Muscle of back (tissue), 3 donors: ENCODE measurements at regions not wholly inside any gene's neighbourhood (a gene's known extent, or its start where the extent isn't known, plus 50 kb on each side); places are given as distances from the start of the nearest gene placed in this dataset.
"Not testable (repeated sequence)": the region's sequence is repeated elsewhere in the genome, so short reads cannot be mapped to it uniquely, and the experiment has no call there.

Experiments used
- DNase-seq, 3 donors: peaks; one replicate each; pipeline versions ENCODE4 v3.0.0 to v3.0.0-alpha.2; 2013

DNA sequence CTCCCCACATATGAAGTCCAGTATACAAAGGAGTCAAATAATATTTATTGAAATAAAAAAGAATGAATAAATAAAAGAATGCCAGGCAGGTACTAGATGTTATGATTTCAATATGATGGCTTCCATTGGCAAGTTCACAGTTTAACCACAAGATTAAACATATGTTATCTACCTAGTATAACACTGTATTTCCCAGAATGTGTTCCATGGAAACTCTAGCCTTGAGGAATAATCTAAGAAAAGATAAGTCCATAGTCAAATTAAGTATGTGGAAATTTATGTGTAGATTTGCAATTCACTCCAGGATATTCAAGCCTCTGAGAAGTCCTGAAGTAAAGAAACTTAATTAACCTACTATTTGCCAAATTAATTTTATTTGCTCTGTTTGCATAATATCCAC lies 71.1 kb upstream of the FMNL2 start:
- DNase-seq, result no peak

DNA sequence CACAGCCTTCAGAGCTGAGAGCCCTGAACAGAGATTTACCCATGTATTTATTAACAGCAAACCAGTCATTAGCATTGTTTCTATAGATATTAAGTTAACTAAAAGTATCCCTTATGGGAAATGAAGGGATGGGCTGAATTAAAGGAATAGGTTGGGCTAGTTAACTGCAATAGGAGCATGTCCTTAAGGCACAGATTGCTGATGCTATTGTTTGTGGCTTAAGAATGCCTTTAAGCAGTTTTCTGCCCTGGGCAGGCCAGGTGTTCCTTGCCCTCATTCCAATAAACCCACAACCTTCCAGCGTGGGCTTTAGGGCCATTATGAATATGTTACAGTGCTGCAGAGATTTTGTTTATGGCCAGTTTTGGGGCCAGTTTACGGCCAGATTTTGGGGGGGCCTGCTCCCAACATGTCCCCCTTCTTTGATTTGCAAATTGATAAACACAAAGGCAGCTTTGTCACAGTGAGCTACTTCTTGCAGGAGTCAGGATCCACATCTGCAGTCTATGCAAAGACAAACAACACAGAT lies 61.2 kb upstream of the FMNL2 start:
- DNase-seq, result not testable (repeated sequence)

DNA sequence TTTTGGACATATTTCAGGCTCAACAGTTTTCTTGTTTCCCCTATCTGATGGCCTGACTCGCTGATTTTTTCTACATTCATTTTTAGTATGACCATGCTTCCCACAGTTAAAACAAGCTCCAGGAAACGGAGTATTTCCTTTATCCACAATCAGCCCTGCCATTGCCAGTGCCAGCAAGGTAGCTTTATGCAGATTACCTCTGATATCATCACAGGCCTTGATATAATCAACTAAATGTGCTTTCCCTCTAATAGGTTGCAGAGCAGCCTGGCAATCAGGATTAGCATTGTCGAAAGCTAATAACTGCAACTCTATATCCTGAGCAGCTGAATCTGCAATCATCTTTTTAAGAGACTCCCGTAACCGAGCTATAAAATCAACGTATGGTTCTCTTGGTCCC lies 57.1 kb upstream of the FMNL2 start:
- not testable (repeated sequence) for DNase-seq

DNA sequence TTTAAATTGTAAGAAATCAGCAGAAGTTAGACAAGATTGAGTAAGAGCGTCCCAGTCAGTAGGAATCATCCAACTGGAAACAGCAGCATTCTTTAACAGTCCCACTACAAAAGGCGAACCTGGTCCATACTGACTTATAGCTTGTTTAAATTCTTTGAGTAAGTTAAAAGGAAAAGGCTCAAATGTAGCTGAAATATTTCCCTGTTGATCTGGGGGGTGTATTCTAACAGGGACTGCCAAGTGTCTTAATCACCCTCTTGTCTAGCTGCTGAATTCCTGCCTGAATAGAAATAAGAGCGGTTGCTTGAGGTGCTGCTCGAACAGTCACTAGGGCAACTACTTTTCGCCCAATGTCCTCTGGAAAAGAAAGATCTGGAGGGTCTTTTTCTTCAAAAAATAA lies 56.4 kb upstream of the FMNL2 start:
- no peak for DNase-seq

DNA sequence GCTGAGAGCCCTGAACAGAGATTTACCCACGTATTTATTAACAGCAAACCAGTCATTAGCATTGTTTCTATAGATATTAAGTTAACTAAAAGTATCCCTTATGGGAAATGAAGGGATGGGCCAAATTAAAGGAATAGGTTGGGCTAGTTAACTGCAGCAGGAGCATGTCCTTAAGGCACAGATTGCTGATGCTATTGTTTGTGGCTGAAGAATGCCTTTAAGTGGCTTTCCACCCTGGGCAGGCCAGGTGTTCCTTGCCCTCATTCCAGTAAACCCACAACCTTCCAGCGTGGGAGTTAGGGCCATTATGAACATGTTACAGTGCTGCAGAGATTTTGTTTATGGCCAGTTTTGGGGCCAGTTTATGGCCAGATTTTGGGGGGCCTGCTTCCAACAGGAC lies 55.6 kb upstream of the FMNL2 start:
- not testable (repeated sequence) for DNase-seq

DNA sequence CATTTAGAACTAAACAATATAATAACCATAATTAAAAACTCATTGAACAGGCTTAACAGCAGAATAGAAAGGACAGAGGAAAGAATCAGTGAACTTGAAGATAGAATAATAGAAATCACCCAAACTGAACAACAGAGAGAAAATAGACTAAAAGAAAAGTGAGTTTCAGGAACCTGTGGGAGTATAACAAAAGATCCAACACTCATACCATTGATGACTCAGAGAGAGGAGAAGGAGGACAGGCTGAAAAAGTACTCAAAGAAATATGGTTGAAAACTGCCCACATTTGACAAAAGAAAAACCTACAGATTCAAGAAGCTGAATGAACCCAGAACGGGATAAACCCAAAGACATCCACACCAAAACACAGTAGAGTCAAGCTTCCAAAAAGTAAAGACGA lies 54.2 kb upstream of the FMNL2 start:
- no peak for DNase-seq

DNA sequence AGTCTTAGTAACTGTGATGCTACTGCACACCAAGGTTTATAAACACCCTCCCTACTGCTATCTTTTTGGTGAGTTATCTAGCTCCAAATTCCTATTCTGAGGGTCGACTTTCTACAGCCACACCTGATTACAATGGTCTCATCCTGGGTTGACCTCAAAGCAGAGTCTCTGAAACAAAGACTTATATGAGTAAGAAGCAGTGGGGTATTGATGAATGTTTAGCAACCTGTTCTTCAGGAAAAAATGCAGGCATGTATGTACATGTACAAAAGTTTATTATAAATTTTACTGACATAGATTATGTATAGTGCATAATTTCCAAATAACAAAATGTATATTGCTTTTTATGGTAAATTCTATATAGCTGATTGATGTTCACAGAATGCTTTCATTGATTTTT lies 51.6 kb upstream of the FMNL2 start:
- DNase-seq, result no peak

DNA sequence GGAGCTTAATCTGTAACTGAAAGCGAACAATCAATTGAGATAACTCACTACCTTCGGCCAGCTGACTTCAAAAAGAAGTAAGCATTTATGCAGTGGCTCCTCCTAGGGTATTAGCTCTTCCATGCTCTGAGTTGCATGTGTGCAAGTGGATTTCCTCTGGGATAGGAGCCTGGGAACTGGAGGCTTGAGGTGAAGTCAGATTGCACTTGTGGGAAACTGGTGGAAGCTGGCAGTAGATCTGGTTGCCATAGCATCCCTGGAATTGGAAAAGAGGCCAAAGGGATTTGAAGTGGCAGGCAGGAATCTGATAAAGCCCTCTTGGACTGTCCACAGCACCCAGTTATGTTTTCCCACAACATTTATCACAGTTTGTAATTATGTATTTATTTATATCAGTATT lies 50.6 kb upstream of the FMNL2 start:
- DNase-seq, result no peak
